ENCODE measurements at regions not wholly inside any gene's neighbourhood (a gene's known extent, or its start where the extent isn't known, plus 50 kb on each side); places are given as distances from the start of the nearest gene placed in this dataset.

- TF ChIP-seq CTCF (IDR thresholded peaks at IDR 0.05): no peak
- no peak for TF ChIP-seq POLR2A (IDR thresholded peaks at IDR 0.05)
Measured at GRCh38 chr11:25953006-25953405, 378.9 kb upstream of the ANO3 start.
